HG02678 (cell line): ENCODE measurements at regions not wholly inside any gene's neighbourhood (a gene's known extent, or its start where the extent isn't known, plus 50 kb on each side); places are given as distances from the start of the nearest gene placed in this dataset.
"Not testable (repeated sequence)": the region's sequence is repeated elsewhere in the genome, so short reads cannot be mapped to it uniquely, and the experiment has no call there.

ENCODE experiments used
- ATAC-seq: cut with Tn5 transposase; IDR thresholded peaks from one replicate; pipeline ENCODE4 v1.9.1; 2021; ENCODE audit warnings: mild to moderate bottlenecking, moderate library complexity; ENCODE audit not compliant: unreplicated experiment

DNA sequence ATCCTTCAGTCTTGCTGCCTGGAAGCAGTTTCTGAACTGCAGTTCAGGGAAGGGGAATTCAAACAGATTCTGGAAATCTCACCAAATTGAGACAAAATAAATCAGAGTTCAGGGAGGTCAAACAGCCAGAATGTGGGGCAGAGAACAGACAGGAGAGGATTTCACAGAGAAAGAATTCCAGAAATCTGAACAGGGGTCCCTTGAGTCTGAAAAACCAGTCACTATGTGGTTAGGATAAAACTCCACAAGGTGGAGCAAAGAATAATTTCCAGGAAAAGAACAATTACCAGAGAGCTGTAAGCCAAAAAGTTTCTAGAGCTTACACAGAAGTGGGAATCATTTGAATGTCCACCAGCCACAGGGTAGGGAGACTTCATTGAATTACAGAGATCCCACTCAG, 84.7 kb downstream of the URB2 start:
- no peak for ATAC-seq

DNA sequence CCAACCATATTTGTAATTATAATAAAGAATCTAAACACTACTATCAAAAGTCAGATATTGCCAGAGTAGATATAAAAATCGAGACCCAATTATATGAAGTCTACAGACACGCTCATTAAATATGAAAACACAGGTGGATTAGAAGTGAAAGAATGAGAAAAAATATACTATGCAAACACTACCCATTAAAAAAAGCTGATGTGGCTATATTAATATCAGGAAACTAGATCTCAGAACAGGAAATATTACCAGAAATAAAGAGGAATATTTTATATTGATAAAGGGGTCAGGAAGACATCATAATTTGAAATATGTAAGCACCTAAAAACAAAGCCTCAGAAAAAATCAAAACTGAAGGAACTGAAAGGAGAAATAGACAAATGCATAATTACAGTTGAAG, 88.3 kb downstream of the URB2 start:
- ATAC-seq: no peak

GRCh38 chr1:229714964-229715603, 89.0 kb downstream of the URB2 start:
- ATAC-seq: peak; percentile 57

- no peak for ATAC-seq
Measured at GRCh38 chr1:229716069-229716468, 90.0 kb downstream of the URB2 start.

DNA sequence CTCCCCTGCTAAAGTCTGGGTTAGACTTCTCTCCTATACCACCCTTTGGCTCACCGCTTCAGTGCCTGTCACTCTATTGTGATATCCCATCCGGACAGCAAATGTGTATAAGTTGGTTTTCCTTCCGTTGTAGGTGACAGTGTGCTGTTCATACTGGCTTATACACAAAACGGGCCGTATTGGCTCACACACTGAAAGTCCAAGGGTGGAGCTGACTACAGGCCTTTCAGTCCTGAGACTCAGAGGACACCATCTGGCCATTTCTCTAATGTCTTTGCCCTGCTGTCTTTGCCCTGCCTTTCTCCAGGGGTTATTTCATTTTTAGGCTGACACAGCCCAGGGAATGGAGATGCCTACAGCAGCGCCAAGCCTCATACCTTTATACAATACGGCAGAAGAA, 90.7 kb downstream of the URB2 start:
- ATAC-seq: no peak

DNA sequence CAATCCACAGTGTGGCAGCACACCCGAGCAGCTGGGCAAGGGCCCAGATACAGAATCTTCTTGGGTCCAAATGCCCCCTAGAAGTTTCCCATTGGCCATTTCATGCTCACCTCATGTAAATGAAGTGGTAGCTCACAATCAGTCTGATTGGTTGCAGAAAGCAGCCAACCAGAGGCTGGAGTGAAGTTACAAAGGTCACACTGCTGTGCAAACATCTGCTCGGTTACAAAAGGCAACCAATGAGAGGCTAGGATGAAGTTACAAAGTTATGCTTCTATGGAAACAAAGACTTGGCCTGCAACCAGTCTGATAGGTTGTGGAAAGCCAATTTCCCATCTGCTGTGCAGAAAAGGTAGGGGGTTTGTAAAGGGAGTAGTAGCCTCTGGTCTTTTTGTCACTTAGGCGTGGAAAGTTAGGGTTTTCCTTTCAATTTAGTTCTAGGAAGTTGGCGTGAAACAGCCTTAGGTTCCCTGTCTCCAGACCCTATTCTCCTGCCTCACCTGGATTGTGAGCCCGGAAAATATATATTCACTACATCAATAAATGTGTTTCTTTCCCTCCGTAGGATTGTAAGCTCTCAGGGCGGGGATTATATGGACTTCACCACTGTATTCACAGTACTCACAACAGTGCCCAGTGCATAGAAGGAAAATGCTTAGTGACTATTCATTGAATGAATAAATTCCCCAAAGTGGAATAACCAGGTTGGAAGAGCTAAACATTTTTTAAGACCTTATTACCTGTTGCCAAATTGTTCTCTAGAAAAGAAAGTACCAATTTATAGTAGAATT, 91.9 kb downstream of the URB2 start:
- ATAC-seq: no peak

DNA sequence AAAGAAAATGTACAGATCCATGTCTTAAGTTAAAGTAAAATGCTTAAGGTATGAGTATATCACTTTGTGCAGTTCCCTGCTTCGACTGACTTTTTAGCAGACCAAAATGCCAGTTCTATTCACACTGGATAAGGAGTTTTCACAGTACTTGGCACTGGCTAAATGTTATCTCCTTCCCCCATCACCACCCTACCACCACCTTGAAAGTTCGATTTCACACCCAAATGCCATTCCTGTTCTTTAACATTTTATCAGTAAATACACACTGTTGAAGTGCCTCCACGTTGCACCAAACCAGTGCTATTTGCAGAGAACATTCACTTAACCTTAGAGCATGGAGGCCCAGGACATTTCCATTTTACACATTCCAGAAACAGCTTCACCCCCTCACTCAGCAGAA, 100.0 kb downstream of the URB2 start:
- ATAC-seq: no peak

DNA sequence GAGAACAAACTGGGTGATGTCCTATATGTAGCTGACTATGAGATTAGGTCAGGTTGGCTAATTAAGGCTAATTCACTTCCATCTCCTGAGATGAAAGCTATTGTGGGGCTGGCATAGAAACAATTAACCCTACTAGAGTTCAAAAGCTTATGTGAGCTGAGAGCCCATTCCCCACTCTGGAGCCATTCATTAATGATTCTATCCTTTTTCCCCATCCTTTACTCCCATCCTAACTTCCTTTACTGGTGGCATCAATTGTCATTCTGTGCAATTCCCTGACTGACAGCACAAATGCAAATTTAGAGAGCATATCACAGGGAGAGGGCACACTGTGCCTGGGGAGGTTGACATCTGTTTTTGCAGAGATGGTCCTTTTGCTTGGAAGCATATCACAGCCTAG, 103.9 kb downstream of the URB2 start:
- no peak for ATAC-seq

DNA sequence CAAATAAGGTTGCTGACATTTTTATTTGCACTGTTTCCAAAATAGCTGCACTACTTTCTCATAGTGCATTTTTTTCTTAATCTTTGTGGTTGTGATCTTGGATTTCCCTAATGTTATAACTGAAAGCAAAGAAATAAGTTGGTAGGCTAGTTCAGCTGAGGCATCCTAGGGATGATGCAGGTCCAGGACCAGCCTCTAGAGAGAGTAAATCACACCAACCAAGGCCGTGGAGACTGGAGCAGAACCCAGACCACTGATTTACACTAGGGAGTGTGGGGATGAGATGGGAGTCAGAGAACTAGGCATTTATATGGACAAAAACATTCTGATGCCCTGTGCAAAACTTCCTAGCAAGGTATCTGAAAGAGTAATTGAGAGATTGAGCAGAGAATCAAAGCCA, 104.5 kb downstream of the URB2 start:
- no peak for ATAC-seq

DNA sequence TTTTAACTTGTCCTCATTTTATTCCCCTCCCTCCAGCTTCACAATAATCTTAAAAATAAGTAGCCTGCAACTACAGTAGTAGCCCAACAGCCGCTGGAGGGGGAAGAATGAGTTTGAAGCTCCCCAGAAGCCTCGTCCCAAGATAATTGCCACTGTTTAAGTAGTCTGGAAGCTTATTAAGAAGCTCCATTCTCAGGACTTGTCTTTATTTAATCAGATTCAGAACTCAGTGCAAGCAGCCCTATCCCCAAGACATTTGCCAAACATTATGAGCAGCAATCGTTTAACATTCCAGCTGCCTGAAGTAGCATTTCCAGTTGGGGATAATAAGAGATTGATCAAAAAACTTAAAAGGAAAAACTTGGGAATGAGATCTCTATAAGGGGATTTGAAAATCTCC, 106.0 kb downstream of the URB2 start:
- ATAC-seq: no peak

DNA sequence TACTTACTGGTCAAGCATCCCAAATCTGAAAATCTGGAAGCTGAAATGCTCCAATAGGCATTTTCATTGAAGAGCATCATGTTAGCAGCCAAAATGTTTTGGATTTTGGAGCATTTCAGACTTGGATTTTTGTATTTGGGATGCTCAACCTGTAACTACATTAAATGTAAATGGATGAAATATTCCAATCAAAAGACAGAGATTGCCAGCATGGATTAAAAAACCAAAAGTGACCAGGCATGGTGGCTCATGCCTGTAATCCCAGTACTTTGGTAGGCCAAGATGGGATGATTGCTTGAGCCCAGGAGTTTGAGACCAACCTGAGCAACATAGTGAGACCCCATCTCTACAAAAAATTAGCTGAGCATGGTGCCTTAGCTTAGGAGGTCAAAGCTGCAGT, 110.3 kb downstream of the URB2 start:
- no peak for ATAC-seq

GRCh38 chr1:229742614-229743013, 116.6 kb downstream of the URB2 start:
- not testable (repeated sequence) for ATAC-seq

- ATAC-seq: no peak
Measured at GRCh38 chr1:229749992-229750391, 123.9 kb downstream of the URB2 start.

GRCh38 chr1:229751610-229752009, 125.6 kb downstream of the URB2 start:
- ATAC-seq: no peak

DNA sequence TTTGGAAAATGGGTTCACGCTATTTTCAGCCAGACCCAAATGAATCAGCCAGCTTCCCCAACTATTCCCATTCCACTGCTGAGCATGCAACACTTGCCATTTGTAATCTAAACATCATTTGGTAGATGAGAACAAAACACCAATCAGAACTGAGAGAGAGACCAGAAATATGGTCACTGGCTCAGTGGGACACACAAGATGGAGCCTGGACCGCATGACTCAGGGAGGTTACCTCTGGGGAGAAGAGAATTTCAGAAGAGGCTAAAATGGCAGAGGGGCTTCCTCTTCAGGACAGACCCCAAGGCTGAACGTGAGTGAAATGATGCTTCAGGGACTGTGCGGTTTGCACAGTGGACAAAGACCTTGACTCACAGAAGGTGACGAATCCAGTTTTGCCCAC, 126.6 kb downstream of the URB2 start:
- ATAC-seq: no peak

DNA sequence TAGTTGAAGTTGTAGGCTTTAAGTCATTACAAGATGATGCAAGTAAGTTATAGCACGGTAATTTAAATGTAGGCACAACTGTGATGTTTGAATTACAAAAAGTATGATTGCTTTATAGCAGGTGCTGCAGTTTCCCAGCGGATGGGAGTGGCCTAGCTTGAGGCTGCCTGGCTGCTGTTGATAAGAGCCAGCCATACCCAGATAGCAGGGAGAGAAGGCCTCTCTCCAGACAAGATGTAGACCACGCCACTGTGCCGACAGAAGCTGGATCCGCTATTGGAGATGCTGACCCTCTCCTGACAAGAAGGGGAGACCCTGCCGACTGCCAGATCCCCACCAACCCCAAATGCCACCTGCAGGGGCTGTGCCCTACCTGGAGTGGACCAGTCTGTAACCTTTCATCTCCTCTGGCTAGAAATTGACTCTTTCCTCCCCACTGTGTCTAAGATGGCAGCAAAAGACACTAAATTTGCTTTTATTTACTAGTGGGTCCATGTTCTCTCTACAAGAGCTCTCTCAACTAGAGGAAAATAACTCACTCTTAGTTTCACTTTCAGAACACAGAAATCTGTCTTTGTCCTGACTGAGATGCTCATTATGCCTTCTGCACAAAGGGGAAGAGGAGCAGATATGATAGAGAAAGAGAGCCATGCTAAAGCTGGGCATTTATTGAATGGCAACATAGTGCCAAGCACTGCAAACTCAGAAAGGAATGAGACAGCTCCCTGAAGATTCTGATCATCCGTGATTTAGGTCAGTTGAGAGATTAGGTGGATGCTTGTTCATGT, 127.9 kb downstream of the URB2 start:
- ATAC-seq: no peak

- no peak for ATAC-seq
Measured at GRCh38 chr1:229756666-229757065, 130.6 kb downstream of the URB2 start.

- ATAC-seq: no peak
Measured at GRCh38 chr1:229757226-229757625, 131.2 kb downstream of the URB2 start.

DNA sequence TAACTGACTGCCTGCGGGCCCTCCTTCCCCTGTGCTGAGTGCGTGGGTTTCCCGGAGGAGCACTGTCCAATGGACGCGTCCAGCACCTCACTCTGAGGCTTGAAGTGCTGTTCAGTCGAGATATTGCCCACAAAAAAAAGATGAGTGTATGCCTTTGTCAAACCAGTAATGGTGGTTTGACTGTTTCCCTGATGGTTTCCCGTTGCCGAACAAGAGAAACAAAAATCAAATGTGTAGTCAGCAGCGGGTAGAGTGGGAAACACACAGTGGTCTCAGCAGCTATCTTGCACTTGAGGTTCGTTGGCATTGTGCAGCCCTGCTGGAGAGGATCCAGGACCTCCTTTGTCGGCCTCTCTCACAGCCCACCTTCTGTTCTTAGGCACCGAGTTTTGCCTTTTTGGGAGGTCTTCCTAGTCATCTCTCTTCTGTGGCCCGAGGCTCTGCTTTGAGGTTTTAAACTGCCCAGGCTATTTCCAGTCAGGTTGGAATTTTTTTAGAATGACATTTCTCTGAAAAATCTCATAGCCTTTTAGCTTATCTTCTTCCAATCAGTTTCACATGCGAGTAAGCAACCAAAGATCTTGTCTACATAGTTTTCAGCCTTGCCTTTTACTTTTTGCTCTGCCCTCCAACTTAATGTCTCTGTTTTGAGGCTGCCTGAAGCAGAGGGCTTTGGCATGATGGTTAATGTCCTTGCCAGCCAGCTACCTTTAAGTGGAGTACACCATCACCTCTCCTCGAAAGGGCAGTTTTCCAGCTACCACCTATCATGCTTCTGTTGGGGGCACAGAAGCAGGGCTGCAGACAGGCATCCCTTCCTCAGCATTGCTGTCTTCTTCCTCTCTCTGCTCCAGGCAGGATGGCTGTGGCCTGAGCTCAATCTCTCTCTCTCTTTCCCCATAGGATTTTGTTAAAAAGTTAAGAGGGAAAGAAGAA, 132.3 kb downstream of the URB2 start:
- no peak for ATAC-seq

DNA sequence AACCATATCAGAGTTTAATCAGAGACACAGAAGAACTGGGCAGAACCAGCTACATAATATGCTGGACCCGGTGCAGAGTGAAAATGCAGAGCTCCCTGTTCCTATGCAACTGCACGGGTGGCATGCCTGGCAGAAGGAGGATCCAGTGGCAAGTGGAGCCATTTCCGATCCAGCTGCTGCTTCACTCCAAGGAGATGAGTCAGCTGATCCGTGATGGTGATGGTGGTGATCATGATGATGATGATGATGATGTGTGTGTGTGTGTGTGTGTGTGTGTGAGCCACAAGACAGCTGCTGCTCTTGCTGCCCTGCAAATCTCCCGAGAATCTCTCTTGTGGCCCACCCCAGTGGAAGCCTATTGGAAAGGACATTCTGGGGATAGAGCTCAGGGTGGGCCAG, 133.0 kb downstream of the URB2 start:
- no peak for ATAC-seq

GRCh38 chr1:229759586-229759985, 133.5 kb downstream of the URB2 start:
- no peak for ATAC-seq
